Esophagus squamous epithelium (tissue), 5 donors: ENCODE measurements at regions not wholly inside any gene's neighbourhood (a gene's known extent, or its start where the extent isn't known, plus 50 kb on each side); places are given as distances from the start of the nearest gene placed in this dataset.

Source experiments
- DNase-seq: peaks from one replicate; lab custom pipeline; 2025; lab: John Stamatoyannopoulos, UW
- H3K27ac ChIP-seq, 4 donors: fragments of 200-600 bp; sonication (generic); one replicate each; pipeline ENCODE4 v1.5.1; 2016 to 2019; ENCODE audit warnings: mild to moderate bottlenecking in 1 of 4
- H3K27me3 ChIP-seq, 4 donors: fragments of 200-600 bp; sonication (generic); 1 replicate in 3 of 4; 2 replicates in 1 of 4; pipeline versions ENCODE4 v1.5.1 to v1.6.0; 2017 to 2021; ENCODE audit warnings: antibody characterized with exemption in 1 of 4
- H3K36me3 ChIP-seq, 3 donors: fragments of 200-600 bp; sonication (generic); one replicate each; pipeline ENCODE4 v1.5.1; 2016 to 2019
- H3K4me1 ChIP-seq, 3 donors: fragments of 200-600 bp; sonication (generic); one replicate each; pipeline ENCODE4 v1.5.1; 2017 to 2019
- H3K4me3 ChIP-seq, 4 donors: fragments of 200-600 bp; sonication (generic); 1 replicate in 3 of 4; 2 replicates in 1 of 4; pipeline ENCODE4 v1.5.1; 2016 to 2019; ENCODE audit warnings: mild to moderate bottlenecking in 2 of 4, moderate library complexity in 1 of 4
- H3K9me3 ChIP-seq, 3 donors: fragments of 200-600 bp; sonication (generic); one replicate each; pipeline ENCODE4 v1.5.1; 2016 to 2019
- CTCF ChIP-seq, 6 experiments: fragments of 450-650 bp in 4 of 6; fragments of 200-600 bp in 2 of 6; sonication (generic) in 2 of 6; IDR thresholded peaks; one replicate each; pipeline ENCODE4 v1.5.1; 2016 to 2019; ENCODE audit warnings: antibody characterized with exemption in 6 of 6, mild to moderate bottlenecking in 4 of 6, moderate library complexity in 4 of 6
- POLR2A ChIP-seq, 4 donors: fragments of 450-650 bp; IDR thresholded peaks; one replicate each; pipeline ENCODE4 v1.6.1; 2017; ENCODE audit warnings: antibody characterized with exemption in 4 of 4, mild to moderate bottlenecking in 4 of 4, moderate library complexity in 3 of 4
- WGBS, 2 donors: methylation state at CpG; one replicate each; pipeline ENCODE4 v1.1.5; 2018; 5-methylcytosine and 5-hydroxymethylcytosine counted together
- intact Hi-C: fragments of 100-400 bp; cut with DNase I; formaldehyde crosslinking; loops from one replicate; pipeline ENCODE4 v1.15.0; 2022
- donor health status: DM: yes; HTN: yes; CAD: no.

- H3K27ac ChIP-seq: no peak overlapping the region
- TF ChIP-seq CTCF (IDR thresholded peaks at IDR 0.05) (no peak), POLR2A (IDR thresholded peaks at IDR 0.05) (no peak)
- no peaks in the 10 kb centered on the region for H3K4me1 ChIP-seq
- DNase-seq: no peak
- WGBS, 2 donors: 63 to 80% methylated on average over 1 of the region's 1 CpG
- no peaks in the 10 kb centered on the region for H3K36me3 ChIP-seq
- H3K9me3 ChIP-seq: no peaks in the 10 kb centered on the region
- H3K4me3 ChIP-seq: no peak overlapping the region
- H3K27me3 ChIP-seq: no peaks in the 10 kb centered on the region
- intact Hi-C loops: no loop called here
Observed at GRCh38 chr2:138333677-138334076, 167.9 kb upstream of the SPOPL start.

DNA sequence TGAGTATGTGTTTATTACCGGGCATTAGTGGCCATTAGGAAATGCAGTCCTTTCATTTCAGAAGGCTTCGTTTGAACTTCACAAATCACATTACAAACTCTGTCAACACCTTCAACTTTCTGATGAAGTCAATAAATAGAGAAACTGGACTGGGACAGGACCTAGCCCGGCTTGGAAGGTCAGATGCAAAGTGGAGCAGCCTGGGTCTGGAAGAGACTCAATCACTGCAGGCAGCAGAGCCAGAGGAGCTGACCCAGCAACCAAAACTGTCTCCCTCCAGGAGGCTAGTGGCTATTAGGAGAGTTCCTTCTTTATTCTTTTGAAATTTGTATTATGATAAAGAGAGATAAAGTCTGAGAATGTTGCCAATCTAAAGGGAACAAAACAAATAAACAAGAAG is 167.2 kb upstream of the SPOPL start:
- TF ChIP-seq POLR2A (IDR thresholded peaks at IDR 0.05): no peak
- no peak for TF ChIP-seq CTCF (IDR thresholded peaks at IDR 0.05)
- Histone ChIP-seq H3K36me3 (no peaks in the 10 kb centered on the region), H3K27me3 (no peaks in the 10 kb centered on the region), H3K4me1 (no peaks in the 10 kb centered on the region), H3K27ac (no peak overlapping the region), H3K9me3 (no peaks in the 10 kb centered on the region), H3K4me3 (no peak overlapping the region)
- intact Hi-C loops: no loop called here
- 67 to 74% methylated on average over 3 of the region's 3 CpGs for WGBS, 2 donors
- no peak for DNase-seq

DNA sequence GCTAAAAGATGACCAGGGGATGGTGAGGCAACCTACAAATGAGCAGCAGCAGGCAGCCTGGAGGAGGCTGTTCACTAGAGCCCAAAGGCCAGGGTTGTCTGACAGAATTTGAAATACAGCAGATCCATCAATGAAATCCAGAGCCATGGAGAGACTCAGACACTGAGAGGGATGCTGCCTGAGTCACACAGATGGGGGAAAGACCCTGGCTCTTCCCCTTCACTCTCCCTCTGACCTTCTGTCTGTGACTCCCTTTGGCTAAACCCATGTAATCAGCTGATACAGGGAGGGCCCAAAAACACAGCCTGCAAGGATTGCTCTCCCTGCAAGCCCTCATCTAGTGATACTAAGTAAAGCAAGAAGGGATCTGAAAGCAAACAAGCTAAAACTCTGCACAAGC is 166.5 kb upstream of the SPOPL start:
- TF ChIP-seq CTCF (IDR thresholded peaks at IDR 0.05): no peak
- no peak for TF ChIP-seq POLR2A (IDR thresholded peaks at IDR 0.05)
- no peaks in the 10 kb centered on the region for H3K4me1 ChIP-seq
- DNase-seq: no peak
- H3K9me3 ChIP-seq: no peaks in the 10 kb centered on the region
- intact Hi-C loops: no loop called here
- H3K4me3 ChIP-seq: no peak overlapping the region
- no peaks in the 10 kb centered on the region for H3K27me3 ChIP-seq
- H3K27ac ChIP-seq: no peak overlapping the region
- H3K36me3 ChIP-seq: no peaks in the 10 kb centered on the region

DNA sequence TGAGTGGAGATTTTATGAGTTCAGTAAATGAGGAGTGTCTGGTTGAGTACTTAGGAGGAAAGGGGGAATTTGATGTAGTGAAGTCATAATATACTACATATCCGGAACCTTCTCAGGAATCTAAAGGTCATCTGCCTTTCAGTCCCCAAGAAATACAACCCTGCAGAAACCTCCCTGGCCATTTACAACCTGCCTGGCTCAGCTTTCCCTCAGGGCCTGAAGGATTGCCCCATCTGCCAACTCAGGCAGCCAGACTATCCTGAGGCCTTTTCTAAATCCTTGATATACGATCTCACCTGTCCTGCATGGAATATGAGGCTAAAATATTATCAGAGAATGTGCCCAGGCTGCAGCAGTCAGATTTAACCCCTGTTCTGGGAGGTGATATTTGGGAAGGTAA is 165.4 kb upstream of the SPOPL start:
- no peak overlapping the region for H3K27ac ChIP-seq
- H3K36me3 ChIP-seq: no peaks in the 10 kb centered on the region
- TF ChIP-seq CTCF (IDR thresholded peaks at IDR 0.05): no peak
- no peak for TF ChIP-seq POLR2A (IDR thresholded peaks at IDR 0.05)
- no peak for DNase-seq
- no peaks in the 10 kb centered on the region for H3K27me3 ChIP-seq
- WGBS, 2 donors: 73 to 89% methylated on average over 2 of the region's 2 CpGs
- no peaks in the 10 kb centered on the region for H3K9me3 ChIP-seq
- H3K4me1 ChIP-seq: no peaks in the 10 kb centered on the region
- no peak overlapping the region for H3K4me3 ChIP-seq
- intact Hi-C loops: no loop called here

- no peak overlapping the region for H3K4me3 ChIP-seq
- no peak for DNase-seq
- intact Hi-C loops: no loop called here
- peaks cover 0 to 3% (median 0%) of the 10 kb centered on the region in 3 donors for H3K4me1 ChIP-seq
- no peaks in the 10 kb centered on the region for H3K27me3 ChIP-seq
- WGBS, 2 donors: 92% methylated on average over 2 of the region's 2 CpGs
- no peaks in the 10 kb centered on the region for H3K36me3 ChIP-seq
- H3K27ac ChIP-seq: no peak overlapping the region
- H3K9me3 ChIP-seq: no peaks in the 10 kb centered on the region
- TF ChIP-seq CTCF (IDR thresholded peaks at IDR 0.05) (no peak), POLR2A (IDR thresholded peaks at IDR 0.05) (no peak)
Observed at GRCh38 chr2:138355244-138355643, 146.3 kb upstream of the SPOPL start.
